HL-60 (cell line): ENCODE measurements at regions not wholly inside any gene's neighbourhood (a gene's known extent, or its start where the extent isn't known, plus 50 kb on each side); places are given as distances from the start of the nearest gene placed in this dataset.

Source experiments
- DNase-seq, 2 experiments: peaks; one replicate each; pipeline ENCODE4 v3.0.0-alpha.2; 2010 to 2020; ENCODE audit warnings: low read depth in 1 of 2, low spot score in 1 of 2
- H3K27ac ChIP-seq: fragments of 250-450 bp; sonication (Bioruptor Pico); replicated peaks from 2 replicates; pipeline ENCODE4 v1.5.1; 2020; ENCODE audit warnings: mild to moderate bottlenecking, moderate library complexity
- H3K27me3 ChIP-seq: fragments of 250-450 bp; sonication (Bioruptor Pico); 2 replicates; pipeline ENCODE4 v1.5.1; 2021; ENCODE audit warnings: mild to moderate bottlenecking, moderate library complexity; ENCODE audit not compliant: insufficient read depth, poor library complexity, severe bottlenecking
- H3K4me3 ChIP-seq: replicated peaks from 2 replicates; pipeline ENCODE4 v1.5.1; 2011; ENCODE audit warnings: mild to moderate bottlenecking, control low read depth, low read length; ENCODE audit not compliant: insufficient read depth
- GABPA ChIP-seq: IDR thresholded peaks from 2 replicates; pipeline ENCODE4 v1.6.1; 2012; ENCODE audit warnings: low read depth
- POLR2AphosphoS5 ChIP-seq: IDR thresholded peaks from 2 replicates; pipeline ENCODE4 v1.6.1; 2012; ENCODE audit warnings: low read depth
- SPI1 ChIP-seq: IDR thresholded peaks from 2 replicates; pipeline ENCODE4 v1.6.1; 2012; ENCODE audit warnings: low read depth, mild to moderate bottlenecking, borderline replicate concordance
- TF ChIP-seq, protein P1 (sequence below): IDR thresholded peaks from one replicate; pipeline ENCODE4 v1.5.1; 2011; ENCODE audit warnings: low read length, control low read depth, inconsistent platforms; ENCODE audit not compliant: insufficient read depth
- TF ChIP-seq, protein P2 (sequence below): IDR thresholded peaks from 2 replicates; pipeline ENCODE4 v1.6.1; 2012; ENCODE audit warnings: low read depth; ENCODE audit not compliant: insufficient replicate concordance

DNA sequence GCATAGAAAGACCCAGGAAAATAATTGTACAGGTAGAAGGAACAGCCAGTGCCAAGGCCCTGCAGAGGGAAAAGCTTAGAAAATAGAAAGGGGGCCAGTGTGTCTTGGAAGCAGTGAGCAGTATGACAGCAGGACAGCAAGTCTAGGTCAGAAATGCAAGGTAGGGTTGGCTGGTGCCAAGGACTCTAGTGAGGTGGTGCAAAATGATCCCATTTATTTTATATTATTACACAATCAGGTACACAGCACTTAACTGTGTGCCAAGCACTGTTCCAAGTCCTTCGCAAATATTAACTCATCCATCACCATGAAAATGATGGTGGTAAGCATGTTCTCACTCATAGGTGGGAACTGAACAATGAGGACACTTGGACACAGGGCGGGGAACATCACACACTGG is 100.0 kb downstream of the AQP4 start:
- H3K27me3 ChIP-seq = no peaks in the 10 kb centered on the region

DNA sequence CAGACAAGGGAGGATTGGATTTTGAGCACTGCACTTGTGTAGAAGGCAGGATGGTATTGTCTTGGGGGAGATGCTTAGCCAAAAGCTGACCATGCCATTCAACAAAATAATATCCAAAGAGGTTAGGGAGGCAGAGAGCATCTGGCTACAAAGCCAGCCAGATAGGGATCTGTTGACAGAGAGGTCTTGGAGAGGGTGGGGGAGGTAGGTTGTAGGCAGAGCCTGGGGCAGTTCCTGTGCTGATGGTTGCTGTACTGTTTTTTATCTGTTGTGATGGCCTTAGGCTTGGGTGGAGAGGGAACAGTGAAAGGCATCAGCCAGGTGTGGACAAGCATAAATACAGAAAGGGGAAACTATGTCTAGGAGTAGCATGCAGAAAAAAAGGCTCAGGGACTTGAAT is 100.9 kb downstream of the AQP4 start:
- no peak overlapping the region for H3K27ac ChIP-seq
- H3K27me3 ChIP-seq = no peaks in the 10 kb centered on the region
- no peak for TF ChIP-seq POLR2AphosphoS5
- TF ChIP-seq, protein P1, sequence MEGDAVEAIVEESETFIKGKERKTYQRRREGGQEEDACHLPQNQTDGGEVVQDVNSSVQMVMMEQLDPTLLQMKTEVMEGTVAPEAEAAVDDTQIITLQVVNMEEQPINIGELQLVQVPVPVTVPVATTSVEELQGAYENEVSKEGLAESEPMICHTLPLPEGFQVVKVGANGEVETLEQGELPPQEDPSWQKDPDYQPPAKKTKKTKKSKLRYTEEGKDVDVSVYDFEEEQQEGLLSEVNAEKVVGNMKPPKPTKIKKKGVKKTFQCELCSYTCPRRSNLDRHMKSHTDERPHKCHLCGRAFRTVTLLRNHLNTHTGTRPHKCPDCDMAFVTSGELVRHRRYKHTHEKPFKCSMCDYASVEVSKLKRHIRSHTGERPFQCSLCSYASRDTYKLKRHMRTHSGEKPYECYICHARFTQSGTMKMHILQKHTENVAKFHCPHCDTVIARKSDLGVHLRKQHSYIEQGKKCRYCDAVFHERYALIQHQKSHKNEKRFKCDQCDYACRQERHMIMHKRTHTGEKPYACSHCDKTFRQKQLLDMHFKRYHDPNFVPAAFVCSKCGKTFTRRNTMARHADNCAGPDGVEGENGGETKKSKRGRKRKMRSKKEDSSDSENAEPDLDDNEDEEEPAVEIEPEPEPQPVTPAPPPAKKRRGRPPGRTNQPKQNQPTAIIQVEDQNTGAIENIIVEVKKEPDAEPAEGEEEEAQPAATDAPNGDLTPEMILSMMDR = no peak
- no peak for TF ChIP-seq SPI1
- TF ChIP-seq, protein P2, sequence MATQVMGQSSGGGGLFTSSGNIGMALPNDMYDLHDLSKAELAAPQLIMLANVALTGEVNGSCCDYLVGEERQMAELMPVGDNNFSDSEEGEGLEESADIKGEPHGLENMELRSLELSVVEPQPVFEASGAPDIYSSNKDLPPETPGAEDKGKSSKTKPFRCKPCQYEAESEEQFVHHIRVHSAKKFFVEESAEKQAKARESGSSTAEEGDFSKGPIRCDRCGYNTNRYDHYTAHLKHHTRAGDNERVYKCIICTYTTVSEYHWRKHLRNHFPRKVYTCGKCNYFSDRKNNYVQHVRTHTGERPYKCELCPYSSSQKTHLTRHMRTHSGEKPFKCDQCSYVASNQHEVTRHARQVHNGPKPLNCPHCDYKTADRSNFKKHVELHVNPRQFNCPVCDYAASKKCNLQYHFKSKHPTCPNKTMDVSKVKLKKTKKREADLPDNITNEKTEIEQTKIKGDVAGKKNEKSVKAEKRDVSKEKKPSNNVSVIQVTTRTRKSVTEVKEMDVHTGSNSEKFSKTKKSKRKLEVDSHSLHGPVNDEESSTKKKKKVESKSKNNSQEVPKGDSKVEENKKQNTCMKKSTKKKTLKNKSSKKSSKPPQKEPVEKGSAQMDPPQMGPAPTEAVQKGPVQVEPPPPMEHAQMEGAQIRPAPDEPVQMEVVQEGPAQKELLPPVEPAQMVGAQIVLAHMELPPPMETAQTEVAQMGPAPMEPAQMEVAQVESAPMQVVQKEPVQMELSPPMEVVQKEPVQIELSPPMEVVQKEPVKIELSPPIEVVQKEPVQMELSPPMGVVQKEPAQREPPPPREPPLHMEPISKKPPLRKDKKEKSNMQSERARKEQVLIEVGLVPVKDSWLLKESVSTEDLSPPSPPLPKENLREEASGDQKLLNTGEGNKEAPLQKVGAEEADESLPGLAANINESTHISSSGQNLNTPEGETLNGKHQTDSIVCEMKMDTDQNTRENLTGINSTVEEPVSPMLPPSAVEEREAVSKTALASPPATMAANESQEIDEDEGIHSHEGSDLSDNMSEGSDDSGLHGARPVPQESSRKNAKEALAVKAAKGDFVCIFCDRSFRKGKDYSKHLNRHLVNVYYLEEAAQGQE = no peak
- no peak for TF ChIP-seq GABPA
- no peak overlapping the region for H3K4me3 ChIP-seq
- DNase-seq = no peak

More for the DNA sequence above, 100.0 kb downstream of the AQP4 start:
- no peak overlapping the region for H3K27ac ChIP-seq
- no peak overlapping the region for H3K4me3 ChIP-seq
- TF ChIP-seq, protein P1 = no peak
- TF ChIP-seq, protein P2 = no peak
- no peak for TF ChIP-seq GABPA
- no peak for TF ChIP-seq SPI1
- no peak for TF ChIP-seq POLR2AphosphoS5
- DNase-seq = no peak

DNA sequence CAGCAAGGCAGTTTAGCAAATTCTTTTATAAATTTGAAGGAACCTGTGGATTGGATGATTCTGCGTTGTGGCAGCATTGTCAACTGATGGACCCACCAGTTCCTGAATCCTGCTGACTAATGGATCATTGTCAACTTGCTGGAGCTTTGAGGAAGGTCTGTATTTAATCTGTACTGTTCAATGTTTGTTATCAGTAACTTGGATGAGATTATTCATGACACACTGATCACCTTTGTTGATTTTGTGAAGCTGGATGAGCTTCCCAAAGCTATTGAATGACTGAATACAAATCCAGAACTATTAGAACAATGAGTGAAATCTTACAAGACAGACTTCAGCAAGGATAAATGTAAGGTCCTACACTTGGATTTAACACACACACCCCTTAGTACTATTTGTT is 101.3 kb downstream of the AQP4 start:
- no peak for DNase-seq
- H3K27ac ChIP-seq = no peak overlapping the region
- no peak overlapping the region for H3K4me3 ChIP-seq
- TF ChIP-seq SPI1 (no peak), POLR2AphosphoS5 (no peak)
- H3K27me3 ChIP-seq = no peaks in the 10 kb centered on the region

DNA sequence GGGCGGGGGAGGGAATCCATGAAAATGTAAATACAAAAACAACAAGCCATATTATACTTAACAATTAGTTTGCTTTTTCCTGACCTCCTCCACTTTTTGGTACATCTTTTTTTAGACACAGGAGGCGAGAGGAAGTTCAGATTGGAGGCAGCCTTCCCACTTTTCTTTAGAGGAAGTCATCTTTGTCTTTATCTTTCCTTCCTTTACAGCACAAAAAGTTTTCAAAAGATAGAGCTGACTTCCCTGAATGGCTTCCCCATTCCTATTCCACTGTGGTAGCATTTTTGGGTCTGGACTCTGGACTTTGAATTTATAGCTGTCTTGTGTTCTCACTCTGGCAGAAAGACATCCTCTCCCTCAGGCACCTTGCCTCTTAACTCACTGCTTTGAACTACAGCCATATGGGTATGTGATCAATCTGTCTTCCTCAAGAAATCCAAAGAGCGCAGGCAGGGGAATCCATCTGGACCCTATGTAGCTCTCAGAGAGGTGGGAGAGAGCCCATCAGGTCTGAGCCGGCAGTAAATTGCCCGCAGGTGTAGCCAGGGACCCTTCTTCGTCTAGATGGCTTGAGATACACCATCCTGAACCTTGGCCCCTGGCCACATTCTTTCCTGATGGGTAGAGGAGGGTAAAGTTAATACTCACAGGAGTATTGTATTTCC is 101.9 kb downstream of the AQP4 start:
- H3K27ac ChIP-seq = no peak overlapping the region
- no peaks in the 10 kb centered on the region for H3K27me3 ChIP-seq
- no peak for DNase-seq
- peak; percentile 27; the same call in 1 of the 2 replicates for TF ChIP-seq SPI1
- TF ChIP-seq, protein P1 = no peak
- no peak overlapping the region for H3K4me3 ChIP-seq
